HG03139 (cell line): ENCODE measurements at regions not wholly inside any gene's neighbourhood (a gene's known extent, or its start where the extent isn't known, plus 50 kb on each side); places are given as distances from the start of the nearest gene placed in this dataset.

ENCODE experiments used
- ATAC-seq: cut with Tn5 transposase; IDR thresholded peaks from one replicate; pipeline ENCODE4 v1.9.1; 2021; ENCODE audit not compliant: unreplicated experiment

DNA sequence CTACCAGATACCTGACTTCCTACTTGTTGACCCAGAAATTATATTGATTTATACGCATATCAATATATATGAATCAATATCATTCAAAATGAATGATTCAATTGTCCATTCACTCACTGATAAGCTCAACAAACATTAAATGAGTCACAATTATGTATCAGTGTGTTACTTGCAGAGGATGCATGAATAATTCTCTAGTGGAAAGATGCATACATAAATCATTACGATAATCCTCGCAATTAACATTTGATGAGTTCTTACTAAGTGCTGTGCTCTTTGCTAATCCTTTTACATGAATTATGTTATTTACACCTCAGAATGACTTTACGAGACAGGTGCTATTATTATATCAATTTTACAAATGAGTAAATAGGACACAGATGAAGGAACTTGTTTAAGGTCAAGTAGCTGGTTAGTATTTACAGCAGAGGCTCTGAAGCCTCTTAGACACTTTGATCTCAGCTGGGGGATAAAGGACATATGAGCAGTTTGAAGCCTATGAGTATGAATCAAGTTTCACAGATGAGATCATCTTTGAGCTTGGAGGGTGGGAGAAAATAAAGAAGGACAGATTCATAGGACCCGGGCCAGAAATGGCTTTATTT, 112.8 kb upstream of the ADAMTS5 start:
- no peak for ATAC-seq

DNA sequence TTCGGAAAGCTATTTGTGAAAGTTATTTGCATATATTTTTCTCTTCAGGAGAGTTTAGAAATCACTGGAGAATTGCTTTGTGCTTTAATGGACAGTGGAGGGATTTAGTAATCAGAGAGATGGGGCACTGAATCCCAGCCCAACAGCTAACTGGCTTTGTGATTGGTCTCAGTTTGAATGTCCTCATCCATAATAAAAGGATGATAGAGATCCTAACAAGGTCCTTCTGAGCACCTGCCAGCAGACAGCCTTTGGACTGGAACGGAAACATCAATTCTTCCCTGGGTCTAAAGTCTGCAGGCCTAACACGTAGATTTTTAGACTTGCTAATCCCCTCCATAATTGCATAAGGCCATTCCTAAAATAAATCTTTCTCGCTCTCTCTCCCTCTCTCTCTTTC, 112.0 kb upstream of the ADAMTS5 start:
- no peak for ATAC-seq

DNA sequence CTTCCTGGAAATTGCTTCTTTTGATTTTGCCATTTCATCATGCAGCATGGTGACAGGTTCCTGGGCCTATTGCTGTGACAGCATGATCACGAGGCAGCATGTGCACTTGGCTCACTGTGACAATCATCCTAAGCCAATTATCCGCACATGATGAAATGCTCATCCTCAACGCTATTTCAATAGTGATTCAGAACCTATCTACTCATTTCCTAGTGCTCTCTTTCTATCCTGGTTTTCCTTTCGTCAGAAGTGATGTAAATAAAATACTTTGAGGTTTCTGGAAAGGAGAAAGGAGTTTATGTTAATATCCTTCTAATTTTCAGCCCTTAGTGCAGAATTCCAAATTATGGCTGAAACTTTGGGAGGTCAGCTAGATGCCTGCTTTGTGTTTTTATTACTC, 110.6 kb upstream of the ADAMTS5 start:
- ATAC-seq, result no peak

DNA sequence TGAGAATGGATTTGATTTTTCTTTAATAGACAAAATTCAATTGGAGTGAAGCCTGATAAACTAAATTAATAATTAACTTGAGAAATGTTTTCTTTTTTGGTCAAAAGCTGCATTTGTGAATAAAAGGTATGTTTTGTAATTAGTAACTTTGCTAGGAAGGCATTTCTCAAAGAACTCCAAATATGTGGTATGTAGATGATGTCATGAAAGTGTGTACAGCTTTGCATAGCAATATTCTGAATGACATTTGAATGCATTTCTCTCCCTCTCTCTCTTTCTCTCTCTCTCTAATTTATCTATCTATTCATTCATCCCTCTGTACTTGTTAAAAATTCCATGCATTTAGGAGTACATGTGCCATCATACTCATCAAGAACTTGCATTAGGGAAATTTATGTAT, 109.1 kb upstream of the ADAMTS5 start:
- ATAC-seq, result no peak

DNA sequence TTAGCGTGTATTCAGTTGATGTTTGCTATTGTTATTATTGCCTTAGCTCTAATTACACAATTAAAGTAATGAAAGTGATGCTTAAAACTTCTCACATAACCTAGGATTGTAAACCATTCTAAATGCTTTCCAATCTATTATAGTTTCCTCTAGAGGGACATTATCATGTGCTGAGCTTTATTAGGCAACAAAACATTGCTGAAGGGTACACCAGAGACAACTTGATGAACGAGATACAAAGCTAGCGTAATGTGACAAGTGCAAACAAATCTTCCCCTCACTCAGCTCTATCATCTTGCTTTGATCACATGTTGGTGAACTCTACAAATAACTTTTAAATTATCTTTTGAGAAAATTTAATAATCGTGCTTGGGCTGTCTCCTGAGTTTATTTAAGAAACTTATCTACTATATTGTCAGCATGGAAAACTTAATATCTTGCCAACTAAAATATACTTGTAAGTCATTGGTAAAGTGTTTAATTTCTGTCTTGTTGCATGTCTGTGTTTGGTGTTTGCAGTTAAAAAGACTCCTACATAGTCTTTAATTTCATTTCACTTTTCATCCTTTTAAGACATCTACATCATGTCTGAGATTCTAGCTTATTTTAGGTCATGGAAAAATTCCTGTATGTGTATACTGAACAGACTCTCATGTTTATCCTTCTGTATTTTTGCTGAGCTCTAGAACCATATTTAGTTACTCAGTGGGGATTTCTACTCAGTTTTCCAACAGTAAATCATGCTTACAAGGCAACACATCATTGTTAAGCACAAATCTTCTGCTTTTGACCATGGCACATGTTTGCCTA, 104.2 kb upstream of the ADAMTS5 start:
- no peak for ATAC-seq

DNA sequence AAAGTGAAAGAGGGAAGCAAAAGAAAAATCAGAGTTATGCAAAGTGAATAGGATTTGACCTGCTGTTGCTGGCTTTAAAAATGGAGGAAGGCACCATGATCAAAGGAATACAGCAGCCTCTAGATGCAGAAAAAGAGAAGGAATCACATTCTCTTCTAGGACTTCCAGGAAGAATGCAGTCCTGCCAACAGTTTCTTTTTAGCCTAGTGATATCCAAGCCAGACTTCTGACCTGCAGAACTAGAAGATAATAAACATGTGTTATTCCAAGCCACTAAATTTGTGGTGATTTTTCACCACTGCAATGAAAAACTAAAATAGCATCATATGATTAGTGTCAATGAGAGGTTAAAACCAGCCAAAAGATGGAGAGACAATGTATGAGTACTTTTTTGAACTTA, 101.9 kb upstream of the ADAMTS5 start:
- ATAC-seq, result no peak

DNA sequence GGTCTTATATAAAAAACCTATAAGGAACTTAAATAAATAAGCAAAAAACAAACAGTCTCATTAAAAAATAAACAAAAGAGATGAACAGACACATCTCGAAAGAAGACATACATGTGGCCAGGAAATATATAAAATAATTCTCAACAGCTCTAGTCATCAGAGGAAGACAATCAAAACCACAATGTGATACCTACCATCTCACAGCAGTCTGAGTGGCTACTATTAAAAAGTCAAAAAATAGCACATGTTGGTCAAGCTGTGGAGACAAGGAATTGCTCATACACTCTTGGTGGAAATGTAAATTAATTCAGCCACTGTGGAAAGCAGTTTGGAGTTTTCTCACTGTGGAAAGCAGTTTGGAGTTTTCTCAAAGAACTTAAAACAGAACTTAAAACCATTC, 100.3 kb upstream of the ADAMTS5 start:
- no peak for ATAC-seq

DNA sequence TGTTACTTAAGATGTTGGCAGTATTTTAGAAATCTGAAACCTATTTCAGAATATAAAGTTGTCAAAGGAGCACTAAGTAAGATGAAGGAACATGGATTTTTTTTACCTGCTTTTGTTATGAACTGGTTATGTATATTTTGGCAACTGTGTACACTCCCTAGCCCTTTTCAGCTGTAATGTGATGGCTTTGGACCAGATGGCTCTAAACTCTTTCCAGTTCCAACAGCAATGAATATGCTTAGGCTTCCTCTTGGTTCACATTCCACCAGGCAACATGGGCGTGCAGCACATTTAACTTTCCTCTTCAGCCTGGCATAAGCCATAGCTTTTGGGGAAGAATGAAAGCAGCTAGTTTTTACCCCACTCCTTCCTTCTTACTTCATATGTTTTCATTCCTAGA, 95.6 kb upstream of the ADAMTS5 start:
- ATAC-seq, result no peak

DNA sequence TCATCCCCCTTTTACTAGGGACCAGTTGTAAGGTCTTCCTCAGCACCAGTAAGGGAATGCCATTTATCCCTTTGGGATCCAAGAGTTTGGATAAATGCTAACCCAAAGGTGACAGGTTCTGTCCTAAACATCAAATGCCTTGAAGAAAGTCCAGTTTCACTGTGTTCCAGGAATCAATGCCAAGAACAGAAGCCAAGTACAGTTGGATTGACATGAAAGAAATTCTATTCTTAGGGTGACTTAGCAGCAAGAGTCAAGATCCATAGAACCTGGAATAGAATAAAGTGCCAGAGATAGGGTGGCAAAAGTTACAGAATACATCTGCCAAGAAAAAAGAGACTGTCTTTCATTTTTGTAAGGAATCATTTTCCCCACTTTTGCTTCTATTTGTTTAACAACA, 94.9 kb upstream of the ADAMTS5 start:
- ATAC-seq, result no peak

DNA sequence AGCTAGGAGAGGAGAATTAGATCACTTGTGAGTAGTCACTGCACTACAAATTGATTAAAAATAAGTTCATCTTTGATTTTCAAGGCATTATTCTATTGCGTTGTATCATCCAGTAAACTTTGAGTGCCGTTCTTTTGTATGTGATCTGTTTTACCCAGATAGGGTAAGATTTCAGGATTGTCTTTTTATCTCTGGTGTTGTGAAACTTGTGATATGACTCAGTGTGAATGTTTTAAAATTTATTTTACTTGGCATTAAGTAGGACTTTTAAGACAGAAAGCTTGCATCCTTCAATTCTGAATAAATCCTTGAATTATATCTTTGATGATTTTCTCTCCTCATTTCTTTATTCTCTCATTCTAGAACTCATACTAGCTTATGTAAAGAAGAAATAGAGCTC, 93.3 kb upstream of the ADAMTS5 start:
- ATAC-seq, result no peak

DNA sequence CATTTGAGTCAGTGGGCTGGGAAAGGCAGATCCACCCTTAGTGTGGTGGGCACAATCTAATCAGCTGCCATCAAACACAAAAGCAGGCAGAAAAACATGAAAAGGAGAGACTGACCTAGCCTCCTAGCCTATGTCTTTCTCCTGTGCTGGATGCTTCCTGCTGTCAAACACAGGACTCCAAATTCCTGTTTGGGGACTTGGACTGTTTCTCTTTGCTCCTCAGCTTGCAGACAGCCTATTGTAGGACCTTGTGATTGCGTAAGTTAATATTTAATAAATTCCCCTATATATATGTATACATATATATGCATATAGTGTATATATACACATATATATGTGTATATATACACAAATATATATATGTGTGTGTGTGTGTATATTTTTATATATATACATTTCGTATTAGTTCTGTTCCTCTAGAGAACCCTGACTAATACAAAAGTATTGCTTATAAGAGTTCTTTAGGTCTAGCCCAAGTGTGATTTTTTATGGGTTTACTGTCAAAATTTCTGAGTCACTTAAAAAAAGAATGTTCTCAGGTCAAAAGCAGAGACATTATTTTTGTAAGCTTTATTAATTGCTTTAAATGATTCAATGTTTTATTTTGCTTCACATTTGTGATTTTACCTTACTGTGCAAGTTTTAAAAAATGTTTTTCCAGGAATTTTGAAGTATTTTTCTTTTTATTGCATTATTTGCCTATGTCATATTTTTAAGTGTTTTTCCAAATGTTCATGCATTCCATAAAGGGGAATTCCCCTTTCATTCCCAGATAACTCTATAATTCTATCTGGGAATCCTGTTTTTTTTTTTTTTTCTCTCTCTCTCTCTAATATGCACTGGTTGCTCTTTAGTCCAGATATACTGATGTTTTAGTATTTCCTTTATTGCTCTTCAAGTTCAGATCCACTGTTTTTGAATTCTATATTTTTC, 92.1 kb upstream of the ADAMTS5 start:
- ATAC-seq, result no peak

DNA sequence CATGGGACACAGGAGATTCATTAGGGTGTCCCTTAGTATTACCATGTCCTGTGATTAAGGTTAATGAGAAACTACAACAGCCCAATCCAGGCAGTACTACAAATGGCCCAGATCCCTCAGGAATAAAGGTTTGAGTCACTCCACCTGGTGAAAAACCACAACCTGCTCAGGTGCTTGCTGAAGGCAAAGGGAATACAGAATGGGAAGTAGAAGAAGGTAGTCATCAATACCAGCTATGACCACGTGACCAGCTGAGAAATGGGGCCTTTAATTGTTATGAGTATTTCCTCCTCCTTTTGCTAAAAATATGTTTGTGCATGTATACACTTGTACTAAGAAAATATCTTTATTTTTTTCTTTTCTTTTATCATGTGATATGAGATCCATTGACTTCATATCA, 91.1 kb upstream of the ADAMTS5 start:
- ATAC-seq, result no peak

DNA sequence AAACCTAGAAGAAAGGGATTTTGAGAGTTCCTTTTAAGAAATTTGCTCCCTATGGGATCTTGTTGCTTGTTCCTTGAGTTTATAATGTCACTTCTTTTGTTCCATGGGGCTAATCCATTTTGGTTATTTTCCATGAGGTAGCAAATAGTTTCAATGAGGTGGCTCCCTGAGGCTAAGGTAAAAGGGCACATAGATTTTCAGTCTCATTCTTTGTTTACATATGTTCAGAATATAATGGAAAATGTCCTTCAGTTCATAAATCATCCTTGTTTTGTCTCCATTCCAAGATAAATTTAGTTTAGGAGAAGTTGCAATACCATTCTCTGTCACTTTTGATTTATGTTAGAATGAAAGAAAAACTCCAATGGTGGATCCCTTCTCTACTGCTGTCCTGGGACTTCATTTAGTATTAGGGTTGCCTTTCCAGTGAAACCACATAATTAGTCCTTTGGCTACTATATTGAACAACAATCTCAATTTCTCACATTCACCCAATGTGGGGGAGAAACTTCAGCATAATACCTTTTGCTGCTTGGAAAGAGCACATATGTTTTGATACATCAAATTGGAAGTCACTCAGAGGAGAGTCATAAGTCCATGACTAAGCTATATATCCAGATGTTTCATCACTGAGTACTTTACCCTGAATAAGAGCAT, 80.9 kb upstream of the ADAMTS5 start:
- ATAC-seq, result no peak

DNA sequence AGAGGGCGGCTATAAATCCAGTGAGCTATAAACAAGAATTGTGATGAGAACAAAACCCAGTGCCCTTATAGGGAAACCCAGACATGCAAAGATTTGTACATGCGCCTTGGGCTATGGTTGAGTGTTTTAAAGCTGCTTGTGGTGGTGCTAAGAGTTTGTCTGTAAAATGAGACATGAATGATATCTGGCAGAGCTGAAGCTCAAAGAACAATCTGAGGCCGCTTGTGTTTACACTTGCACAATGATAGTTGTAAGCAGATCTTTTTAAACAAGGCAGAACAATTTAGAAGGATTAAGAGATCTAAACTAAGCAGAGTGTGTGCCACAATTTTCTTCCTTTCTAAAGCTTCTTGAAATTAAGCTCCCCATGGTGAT, 80.4 kb upstream of the ADAMTS5 start:
- no peak for ATAC-seq

DNA sequence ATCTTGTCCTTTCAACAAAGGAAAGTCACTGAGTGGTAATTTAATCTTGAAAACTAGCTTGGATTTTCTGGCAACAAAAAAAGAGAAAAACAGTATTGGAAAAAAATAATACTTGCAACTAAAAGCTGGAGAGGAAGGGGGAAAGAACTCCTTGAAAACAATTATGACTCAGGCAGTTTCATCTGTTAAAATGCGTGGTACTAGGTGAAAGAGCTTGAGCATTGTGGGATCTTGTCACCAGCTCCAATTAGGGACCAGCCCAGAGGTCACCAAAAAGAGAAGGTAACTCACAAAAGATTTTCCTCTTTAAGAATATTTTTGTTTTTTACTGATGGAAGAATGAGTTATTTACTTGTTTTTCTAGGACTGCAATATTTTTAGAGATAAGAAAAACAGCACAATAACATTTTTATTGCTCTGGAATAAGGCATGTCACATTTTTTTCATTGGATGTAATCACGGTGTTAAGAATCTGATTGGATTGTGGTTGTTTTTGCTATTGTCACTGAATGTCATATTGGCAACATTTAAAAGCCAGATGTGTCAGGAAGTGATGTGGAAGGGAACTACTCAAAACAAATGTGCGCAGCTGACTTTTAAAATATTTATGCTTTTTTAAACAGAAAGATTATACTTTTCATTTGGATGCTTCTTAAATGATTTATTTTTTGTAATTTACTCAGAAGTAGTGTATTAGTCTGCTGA, 78.5 kb upstream of the ADAMTS5 start:
- no peak for ATAC-seq

DNA sequence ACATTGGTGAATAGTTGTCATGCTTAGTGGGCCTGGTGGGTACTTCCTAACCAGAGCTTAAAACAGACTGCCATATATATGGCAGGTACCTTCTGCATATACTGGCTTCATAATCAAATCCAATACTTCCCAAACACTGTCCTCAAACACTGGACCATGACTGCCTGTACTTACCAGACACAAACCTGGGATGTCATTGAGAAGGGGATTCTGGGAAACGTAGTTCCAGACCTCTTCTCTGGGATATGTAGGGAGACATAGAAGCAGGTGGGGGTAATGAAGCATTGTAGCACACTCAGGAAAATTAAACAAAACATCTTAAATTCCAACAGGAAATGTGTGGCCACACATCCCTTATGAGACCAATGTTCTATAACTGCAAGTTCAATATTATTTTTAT, 76.5 kb upstream of the ADAMTS5 start:
- no peak for ATAC-seq

DNA sequence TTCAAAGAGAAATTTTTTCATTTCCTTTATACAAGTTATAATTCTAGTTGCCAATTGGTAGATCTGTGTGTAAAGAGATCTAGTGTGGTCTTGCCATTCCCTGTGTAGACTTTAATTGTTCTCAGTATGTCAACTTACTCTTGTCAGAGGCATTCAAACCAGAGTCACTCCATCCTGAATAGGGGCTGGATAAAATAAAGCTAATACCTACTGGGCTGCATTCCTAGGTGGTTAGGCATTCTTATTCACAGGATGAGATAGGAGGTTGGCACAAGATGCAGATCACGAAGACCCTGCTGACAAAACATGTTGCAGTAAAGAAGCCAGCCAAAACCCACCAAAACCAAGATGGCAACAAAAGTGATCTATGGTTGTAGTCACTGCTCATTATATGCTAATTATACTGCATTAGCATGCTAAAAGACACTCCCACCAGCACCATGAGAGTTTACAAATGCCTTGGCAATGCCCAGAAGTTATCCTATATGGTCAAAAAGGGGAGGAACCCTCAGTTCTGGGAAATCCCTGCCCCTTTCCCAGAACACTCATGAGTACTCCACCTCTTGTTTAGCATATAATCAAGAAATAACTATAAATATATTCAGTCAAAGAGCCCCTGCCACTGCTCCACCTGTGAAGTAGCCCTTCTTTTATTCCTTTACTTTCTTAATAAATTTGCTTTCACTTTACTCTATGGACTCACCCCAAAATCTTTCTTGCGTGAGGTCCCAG, 74.0 kb upstream of the ADAMTS5 start:
- ATAC-seq, result no peak

DNA sequence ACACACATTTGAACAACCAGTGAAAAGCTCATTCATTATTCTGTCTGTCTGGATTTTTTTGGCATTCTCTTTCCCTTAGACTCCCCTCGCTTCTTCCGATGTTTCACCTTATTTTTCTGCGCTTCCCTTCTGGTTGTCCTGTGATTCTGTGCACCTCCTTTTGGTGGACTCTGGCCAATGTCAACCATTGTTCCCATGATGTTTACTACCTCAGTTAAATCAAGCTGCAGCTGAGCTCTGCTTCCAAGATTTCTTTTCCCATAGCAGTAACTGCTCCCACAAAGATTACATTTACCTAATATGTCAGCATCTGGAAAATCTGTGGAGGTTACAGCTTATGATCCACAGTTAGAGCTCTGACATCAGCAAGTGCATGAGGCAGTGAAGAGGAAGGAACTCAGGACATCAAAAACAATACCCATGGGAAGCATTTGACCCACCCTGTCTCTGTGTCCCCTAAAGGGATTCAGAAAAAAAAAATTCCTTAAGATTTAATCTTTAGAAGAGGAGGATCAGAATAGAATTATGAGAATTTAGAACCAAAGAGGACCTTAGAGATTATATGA, 69.9 kb upstream of the ADAMTS5 start:
- ATAC-seq, result no peak

DNA sequence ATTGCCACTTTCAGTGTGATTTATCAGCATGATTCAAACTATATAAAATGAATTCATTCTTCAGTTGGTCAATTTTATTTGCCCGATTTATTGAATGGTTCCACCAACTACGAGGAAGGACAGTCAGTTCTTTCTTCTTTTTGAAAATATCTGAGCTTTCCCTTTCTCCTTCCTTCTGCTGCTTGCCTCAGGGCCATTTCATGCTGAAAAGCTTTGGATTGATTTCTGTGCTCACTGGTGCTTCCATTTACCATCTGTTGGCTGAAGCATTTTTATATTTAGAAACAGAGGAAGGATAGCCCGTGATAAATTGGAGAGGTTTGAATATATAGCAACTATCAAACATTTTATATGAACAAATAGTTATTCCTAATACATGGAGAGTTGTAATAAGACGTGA, 68.9 kb upstream of the ADAMTS5 start:
- ATAC-seq, result no peak

DNA sequence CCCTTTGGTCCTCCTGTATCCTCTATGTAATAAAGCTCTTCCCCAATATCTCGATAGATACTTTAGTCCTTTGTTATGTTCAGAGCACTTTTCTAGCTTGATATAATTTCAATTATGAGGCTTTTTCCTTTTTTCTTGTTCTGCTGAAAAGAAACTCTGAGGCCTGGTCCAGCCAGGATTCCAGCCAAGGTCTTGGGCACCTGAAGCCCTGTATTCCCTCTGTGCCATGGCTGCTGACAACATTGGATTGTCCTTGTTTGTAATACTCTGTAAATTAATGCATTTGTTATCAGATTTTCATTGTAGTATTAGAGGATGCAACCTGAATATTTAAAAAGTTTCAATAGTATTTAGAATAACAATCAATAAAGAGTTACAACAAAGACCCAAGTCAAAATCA, 67.9 kb upstream of the ADAMTS5 start:
- ATAC-seq, result no peak
